ENCODE measurements at regions not wholly inside any gene's neighbourhood (a gene's known extent, or its start where the extent isn't known, plus 50 kb on each side); places are given as distances from the start of the nearest gene placed in this dataset.
"Not testable (repeated sequence)": the region's sequence is repeated elsewhere in the genome, so short reads cannot be mapped to it uniquely, and the experiment has no call there.

DNA sequence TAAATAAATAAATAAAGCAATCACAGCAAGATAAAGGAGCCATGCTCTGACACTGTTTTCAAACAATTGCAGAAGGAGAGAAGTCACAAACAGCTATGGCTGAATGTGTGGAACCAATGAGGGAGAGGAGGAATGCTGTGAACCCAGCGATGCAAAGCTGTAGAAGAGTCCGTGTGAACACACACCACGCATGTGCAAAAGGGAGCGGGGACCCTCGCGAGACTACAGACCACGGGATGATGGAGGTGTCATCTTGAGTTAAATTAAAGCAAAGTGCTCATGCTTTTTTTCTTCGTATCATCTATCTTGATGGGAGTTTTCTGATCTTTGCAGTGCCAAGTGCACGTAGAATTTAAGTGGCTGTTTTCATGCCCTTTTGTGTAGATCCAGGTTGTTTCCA, 123.8 kb upstream of the CDH5 start:
- DNase-seq (ENCODE audit: low read depth): no peak

DNA sequence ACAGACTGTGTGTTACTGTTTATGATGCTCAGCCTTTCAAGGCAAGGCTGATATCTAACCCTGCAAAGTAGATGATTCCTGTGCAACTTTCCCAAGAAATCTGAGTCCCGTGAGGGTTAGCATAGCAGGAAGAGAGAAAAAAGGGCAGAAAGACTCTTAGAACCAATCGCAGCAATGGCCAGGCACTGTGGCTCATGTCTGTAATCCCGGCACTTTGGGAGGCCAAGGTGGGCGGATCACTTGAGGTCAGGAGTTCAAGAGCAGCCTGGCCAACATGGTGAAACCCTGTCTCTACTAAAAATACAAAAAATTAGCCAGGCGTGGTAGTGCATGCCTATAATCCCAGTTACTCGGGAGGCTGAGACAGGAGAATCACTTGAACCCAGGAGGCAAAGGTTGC, 124.3 kb upstream of the CDH5 start:
- DNase-seq (ENCODE audit: low read depth): not testable (repeated sequence)

DNA sequence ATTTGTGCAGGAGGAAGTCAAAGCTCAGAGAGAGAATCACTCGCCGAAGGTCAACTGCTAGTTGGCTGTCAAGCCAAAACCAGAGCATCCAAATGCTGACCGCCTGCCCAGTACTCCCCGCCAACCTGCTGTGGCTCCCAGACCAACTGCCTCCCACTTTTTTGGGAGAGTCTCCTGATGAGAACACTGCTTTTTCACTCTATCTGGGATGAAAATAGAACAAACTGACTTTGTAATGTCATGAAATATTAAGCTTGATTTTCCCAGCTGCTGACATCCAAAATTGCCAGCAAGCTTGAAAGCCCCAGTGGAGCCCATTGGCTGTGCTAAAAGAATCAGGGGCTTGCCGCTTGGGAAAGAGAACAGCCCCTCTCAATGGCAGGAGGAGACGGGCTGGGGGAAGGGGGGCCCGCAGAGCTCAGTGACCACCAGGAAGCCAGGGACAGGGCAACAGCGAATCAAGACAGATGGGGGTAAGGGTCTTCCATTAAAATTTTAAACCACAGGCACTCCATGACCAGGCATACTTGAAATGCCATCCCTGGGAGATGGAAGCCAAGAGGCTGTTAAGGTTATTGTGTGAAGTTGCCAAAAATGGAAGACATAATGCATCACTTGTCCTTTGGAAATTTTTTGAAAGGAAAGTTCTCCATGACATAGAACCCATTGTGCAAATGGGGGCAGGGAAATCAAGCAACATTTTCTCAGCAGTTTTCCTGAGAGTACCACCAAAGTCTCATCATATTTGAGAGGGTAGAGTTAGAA, 125.7 kb upstream of the CDH5 start:
- DNase-seq (ENCODE audit: low read depth): no peak

DNA sequence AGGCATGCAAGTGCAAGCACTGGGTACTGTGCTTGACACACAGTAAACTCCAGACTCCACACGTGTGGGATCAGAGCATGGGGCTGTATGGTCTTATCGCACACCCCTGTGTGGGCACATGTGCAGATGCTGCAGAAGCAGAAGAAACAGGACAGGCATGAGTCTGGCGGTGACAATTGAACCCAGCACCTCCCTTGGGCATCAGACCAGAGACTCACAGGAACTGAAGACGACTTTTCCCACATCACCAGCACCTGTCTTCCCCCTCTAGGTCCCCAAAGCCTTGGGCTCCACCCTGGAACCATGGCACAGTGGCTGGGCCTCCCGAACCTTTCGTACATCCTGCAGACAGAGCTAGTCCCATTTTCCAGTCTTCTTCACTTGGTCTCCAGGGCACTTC, 126.4 kb upstream of the CDH5 start:
- DNase-seq (ENCODE audit: low read depth): no peak

DNA sequence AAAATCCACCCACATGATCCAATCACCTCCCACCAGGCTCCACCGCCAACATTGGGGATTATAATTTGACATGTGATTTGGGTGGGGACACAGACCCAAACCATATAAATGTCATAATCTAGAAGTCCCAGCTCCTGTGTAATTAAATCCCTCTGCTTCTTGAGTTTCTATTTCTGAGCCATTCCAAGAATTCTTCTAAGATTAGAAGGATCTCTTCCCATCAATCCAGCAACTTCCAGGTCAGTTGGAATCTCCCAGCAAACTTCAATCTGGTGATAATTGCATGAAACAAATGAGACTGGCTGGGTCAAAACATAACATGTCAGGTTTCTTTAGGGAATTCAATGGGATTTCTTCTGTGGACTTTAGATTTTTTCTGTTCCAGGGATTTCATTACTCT, 127.8 kb upstream of the CDH5 start:
- DNase-seq (ENCODE audit: low read depth): no peak

DNA sequence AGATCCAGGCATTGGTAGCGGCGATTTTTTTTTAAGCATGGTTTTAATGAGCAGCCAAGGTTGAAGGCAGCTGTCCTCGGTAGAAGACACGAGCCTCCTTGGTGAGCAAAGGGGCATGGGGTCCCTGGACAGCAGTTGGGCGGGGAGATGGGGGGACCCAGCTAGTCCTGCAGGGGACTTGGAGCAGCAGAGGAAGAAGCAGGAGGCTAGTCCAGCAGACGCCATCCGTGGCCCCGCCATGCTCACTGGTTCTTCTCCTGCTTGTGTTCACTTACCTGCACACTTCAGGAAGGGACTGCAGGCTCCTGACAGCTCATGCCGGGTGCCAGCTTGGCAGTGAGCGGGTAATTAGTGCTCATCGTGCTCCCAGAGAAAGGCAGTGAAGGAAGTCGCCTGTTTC, 130.2 kb upstream of the CDH5 start:
- DNase-seq (ENCODE audit: low read depth): no peak

DNA sequence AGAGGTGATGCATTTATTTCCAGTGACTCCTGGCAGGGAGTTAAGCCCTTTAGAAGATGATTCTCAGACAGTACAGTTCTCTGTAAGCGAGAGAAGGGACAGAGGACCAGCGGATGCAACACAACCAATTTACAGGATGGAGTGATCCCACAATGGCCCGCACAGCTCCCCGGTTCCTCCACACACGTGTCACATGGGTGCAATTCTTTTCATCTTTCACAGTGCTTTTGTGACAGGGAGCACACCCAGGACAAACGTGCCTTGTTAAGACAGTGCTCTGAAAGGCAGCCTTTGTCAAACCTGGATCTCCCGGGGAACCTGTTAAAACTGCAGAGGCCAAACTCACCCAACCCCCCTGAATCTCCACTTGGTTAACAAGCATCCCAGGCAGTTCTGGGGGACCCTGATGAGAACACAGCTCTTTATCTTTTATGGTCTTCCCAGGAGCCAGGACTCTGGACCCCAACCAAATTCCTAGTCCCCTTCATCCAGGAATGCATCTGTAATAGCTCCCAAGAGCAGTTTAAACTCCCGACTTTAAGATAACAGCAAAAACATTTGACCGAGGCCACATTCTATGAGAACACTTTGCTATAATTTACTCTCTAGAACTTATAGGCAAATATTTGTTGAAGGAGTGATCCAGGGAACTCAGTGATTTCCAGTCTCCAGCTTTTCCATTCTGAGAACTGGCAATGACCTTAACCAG, 134.9 kb upstream of the CDH5 start:
- no peak for DNase-seq (ENCODE audit: low read depth)

DNA sequence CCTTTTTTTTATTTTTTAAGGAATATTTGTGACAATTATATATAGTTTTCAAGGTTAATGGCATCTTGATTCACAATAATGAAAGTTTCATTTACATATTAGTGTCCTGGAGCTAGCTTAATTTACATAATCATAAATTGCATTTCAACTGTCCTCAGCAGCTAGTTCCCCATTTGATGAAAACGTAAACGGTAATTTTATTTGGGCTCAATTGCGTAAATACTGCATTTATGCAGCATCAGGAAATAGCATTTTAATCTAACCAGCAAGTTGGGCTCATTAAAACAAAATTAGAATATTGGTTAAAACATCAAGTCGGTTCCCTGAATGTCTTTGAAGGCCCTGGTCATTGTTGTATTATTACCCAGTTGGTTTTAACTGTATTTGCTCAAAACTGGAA, 136.8 kb upstream of the CDH5 start:
- DNase-seq (ENCODE audit: low read depth): no peak

DNA sequence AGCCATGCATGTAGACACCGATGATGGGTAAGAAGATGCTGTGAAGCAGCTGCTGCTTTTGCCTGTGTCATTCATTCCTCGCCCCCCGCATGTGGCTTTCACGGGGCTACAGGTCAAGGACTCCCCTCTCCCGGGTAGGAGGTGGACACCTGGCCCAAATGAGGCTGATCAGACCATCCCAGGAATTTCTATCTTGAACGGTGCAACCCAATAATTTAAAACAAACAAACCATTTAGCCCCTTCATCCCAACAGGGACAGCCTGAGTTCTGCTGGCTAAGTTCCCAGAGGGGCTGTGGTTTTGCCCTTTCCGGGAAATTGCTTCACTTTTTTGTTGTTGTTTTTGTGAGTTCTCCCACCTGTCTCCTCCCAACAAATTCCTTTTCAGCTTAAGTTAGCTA, 137.7 kb upstream of the CDH5 start:
- no peak for DNase-seq (ENCODE audit: low read depth)

DNA sequence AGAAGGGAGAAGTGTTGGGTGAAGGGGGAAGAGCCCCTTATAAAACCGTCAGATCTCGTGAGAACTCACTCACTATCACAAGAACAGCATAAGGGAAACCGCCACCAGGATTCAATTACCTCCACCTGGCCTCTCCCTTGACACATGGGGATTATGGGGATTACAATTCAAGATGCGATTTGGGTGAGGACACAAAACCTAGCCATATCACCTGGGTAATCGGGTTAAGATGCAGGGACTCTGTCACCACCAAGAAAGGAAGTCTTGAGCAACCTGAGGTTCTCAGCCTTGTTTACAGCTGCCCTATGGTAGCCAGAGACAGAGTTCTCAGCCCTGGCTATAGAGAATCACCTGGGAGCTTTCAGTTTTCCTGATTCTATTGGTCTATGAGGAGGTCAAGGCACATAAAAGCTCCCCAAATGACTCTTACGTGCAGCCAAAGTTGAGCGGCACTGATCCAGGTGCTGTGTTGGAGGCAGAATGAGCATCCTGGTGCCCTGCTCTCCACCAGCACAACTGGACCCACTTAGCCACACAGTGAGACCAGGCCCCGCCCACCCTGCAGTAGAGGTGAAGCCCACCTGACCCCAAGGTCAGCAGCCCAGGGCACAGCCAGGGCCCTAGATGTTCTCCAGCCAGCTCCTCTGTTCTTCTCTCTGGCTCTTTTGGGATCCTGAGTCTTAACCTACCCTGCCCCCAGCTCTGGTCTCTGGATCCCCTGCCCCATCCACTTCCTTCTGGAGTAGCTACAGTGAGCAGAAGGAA, 138.5 kb upstream of the CDH5 start:
- no peak for DNase-seq (ENCODE audit: low read depth)

DNA sequence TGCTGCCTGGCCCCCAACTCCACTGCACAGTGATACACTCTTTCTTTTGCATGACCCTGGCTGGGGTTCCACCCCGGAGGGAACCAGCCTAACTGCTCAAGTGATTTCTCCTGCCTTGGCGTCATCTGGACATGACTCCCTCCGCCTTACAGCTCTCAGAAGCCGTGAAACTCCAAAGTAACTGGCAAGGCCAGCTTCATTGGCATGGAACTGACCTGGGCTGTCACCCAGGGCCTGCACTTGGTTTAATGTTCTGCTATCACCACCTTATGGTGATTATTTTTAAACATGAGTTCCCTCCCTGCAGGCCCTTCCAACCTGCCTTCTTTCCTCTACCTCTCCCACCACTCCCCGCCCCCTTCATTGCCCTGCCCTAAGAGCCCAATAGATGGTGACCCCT, 139.7 kb upstream of the CDH5 start:
- DNase-seq (ENCODE audit: low read depth): no peak

DNA sequence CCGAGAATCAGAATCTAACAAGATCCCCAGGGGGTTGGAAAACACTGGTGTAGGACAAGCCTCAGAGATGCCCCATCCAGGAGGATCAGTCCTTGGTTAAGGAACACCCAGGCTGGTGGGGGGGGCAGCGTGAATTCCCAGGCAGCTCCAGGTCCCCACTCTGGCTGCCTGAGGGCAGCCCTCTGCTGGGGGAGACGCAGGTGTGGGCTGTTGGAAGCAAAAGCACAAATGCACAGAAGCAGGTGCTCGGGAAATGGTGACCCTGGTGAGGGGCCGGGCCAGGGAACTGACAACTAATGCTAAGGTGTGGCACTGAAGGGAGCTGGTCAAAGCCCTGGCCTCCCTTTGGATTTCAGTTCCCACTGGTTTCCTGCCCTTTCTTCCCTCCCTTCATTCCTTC, 140.8 kb upstream of the CDH5 start:
- no peak for DNase-seq (ENCODE audit: low read depth)

DNA sequence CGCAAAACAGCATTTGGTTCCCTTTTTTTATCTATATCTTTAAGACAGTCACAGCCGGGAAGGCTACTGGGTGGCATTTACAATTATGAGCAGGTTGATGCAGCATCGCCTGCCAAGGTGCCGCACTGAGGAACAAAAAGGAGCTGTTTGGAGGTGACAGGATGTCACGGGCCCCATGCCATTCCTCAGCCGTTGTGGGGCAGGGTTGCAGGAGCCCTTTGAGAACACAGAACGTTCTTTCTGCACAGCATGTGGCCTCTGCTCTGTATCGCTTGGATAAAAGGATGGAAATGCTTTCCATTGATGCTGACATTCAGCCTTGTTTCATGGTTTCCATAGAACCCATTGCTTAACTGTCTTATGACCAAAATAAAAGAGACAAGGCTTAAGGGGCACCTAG, 141.9 kb upstream of the CDH5 start:
- DNase-seq (ENCODE audit: low read depth): no peak

DNA sequence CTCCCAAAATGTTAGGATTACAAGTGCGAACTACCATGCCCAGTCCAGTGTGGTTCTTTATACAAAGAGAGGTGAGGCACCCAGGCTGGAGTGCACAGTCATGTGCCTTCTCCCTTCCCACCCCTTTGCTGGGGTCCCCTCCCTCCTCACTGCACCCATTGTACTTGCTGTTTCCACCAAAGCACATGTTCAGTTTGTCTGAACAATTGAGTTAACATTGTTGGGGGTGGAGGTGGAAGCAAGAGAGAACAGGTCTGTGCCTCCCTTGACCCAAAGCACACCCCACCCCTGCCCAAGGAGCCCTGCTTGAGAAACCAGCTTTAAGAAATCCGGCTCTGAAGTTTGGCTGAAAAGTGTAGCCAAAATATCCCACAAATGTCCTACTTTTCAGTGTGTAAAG, 142.3 kb upstream of the CDH5 start:
- DNase-seq (ENCODE audit: low read depth): no peak

DNA sequence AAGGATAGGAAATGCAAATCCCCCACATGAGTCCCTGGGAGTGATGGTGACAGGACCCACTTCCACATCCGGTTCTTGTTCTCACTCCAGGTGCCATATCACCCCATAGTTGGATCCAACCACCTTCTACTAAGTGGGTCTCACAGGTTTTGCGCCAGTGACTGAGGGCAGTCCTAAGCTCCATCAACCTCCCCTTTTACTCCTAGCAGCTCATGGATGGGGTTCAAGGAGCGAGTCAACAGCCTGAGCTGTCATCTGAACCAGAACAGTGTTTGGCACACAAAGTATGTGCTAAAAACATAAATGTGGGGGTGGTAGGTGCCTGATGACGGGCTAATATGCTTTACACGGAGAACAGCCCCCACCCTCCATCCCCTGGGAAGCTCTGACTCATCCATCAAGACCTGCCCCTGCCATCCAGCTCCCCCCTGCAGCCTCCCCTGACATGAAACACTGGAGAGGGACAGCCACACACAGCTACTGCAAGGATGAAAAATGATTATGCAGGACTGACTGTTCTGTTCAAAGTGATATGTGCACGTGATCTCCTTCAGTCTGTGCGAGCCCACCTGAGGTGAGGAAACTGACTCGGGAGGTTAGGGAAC, 143.2 kb upstream of the CDH5 start:
- DNase-seq (ENCODE audit: low read depth): no peak

DNA sequence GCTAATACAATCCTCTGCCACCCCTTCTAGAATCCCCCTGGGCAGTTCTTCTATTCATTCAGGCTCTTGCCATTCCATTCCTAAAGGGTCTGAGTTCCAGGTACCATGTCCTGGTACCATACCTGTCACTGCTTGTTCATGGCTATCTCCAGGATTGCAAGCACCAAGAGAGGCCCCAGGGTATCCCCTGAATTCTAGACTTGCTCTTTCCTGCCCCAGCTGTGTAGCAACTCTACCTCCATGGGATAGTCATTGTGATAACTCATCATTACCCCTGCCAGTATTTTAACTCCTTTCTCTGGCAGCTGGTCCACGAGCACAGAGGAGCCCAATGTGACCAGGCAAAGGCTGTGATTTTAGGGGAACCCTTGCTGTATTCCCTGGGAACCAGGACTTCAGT, 143.7 kb upstream of the CDH5 start:
- DNase-seq (ENCODE audit: low read depth): no peak

DNA sequence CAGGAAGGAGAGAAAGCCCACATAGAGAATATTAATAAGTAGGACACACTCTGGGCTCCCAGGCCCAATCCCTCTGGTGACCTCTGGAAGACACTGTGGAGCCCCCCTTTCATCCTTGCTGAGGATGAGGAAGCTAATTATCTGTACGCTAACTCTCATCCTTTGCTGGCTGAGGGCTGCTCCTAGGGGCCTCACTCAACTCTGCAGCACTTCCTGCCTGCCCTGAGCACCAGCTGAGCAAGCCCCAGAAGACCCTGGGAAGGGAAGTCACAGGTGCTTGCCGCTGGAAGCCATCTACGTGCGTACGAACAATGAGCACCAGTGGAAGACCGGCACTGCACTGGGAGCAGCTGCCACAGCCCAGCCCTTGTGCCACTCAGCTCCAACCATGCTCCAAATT, 145.8 kb upstream of the CDH5 start:
- DNase-seq (ENCODE audit: low read depth): no peak

DNA sequence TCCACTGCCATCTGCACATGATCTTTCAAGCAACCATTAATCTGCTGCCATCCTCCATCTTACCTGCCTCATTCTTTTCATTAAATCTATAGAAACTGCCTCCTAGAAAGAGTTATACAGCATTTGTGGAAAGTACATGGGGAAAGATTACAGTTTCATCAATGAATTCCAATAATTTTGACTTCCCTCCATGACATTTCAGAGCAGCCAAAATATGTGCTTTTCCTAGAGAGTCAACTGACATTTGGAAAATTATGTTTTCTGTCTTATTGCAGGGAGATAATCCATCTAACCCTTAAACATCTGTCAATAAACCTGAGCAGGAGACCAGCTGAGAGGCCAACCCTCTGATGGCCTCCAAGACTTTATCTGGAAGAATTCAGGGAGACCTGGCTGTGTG, 147.0 kb upstream of the CDH5 start:
- no peak for DNase-seq (ENCODE audit: low read depth)

DNA sequence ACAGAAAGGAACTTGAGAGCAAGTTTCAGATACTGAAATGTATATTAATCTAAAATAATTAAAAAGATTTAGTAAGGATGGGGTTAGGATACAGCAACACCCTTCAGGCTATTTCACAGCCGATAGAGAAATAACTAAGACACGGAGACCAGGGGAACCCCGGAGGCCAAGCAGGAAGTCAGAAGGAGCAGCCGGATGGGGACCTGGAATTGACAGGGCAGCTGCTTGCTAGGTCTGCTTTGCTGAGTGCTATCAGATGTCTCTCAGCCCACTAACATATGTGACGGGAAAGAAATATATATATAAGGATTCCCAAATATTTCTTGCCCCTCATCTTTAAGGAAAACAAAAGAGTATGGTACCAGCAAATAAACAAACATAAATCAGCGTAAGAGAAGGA, 154.1 kb upstream of the CDH5 start:
- no peak for DNase-seq (ENCODE audit: low read depth)

DNA sequence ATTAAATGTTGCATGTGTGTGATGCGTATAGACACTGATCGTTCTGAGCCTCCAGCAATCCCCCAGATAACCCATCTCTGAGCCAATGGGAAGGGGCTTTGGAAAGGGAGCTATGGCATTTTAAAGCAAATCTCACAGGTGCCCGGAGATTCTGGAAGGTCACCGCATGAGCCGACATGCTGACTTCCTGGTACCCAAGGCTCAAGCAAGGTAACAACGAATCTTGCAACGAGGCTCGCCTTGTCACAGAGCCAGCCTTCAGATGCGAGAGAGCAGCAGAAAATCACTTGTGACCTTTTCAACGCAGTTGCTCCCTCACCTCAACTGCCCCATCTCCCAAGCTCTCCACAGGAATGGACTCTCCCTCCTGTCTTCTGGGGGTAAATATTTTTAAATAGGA, 154.8 kb upstream of the CDH5 start:
- no peak for DNase-seq (ENCODE audit: low read depth)

DNA sequence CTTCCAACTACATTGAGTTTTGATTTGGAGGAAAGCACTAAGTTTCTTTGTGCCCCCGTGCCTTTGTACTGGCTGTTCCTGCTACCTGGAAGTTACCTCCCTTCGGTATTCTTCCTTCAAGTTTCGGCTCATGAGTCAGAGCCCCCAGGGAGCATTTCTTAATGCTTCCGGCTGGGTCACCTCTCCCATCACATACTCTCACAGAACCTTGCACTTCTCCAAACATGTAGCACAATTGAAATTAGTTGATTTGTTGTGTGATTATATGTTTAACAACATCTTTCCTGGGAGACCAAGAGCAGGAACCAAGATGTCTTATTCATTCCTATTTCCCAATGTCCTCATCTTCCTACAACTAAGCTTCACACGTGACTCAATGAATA, 158.6 kb upstream of the CDH5 start:
- DNase-seq (ENCODE audit: low read depth): no peak

DNA sequence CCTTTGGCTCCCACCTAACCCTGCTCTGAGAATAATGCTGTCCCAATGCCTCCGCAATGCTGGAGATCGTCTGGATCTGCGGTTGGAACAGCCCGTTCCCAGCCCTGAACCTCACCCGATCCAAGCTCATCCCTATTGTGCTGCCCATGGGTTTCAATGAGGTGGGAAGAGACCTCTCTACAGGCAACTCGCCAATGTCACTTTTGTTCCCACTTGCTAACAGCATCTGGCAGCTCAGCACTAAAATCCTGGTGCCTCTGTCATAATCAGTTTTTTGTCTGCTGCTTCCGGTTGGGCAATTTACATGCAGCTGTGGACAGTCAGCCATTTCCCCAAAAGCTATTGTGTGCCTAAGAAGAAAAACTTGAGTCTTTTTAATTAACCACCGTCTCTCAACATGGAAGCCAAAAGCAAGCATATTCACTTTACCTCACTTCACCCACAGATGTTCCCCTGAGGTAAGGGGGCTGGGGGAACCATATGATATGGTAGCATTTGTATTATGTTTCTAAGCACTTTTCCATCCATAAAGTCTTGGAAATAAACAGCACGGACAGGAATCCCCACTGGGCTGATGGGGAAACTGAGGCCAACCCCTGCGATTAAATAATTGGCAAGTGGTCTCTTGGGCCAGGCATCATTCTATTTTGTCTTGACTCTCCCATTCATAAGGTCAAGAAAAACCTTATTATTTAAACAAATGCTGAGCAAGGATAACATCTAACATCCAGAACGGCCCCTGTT, 159.2 kb upstream of the CDH5 start:
- DNase-seq (ENCODE audit: low read depth): no peak
